ENCODE measurements at regions not wholly inside any gene's neighbourhood (a gene's known extent, or its start where the extent isn't known, plus 50 kb on each side); places are given as distances from the start of the nearest gene placed in this dataset.

GRCh38 chr3:110984456-110985250 is 87.0 kb upstream of the NECTIN3 start:
- TF ChIP-seq TCF7 (IDR thresholded peaks at IDR 0.05; ENCODE audit: borderline replicate concordance) (no peak), TBL1XR1 (IDR thresholded peaks at IDR 0.05; ENCODE audit: low read depth, low read length) (no peak), POLR2A (IDR thresholded peaks at IDR 0.05; ENCODE audit: low read depth, low read length) (no peak), CEBPB (IDR thresholded peaks at IDR 0.05; ENCODE audit: borderline replicate concordance in 1 of 2, low read depth in 2 of 2, low read length in 2 of 2) (no peak)

Data from GM12878 (cell line).